Esophagus muscularis mucosa (tissue), 3 donors: ENCODE measurements at regions not wholly inside any gene's neighbourhood (a gene's known extent, or its start where the extent isn't known, plus 50 kb on each side); places are given as distances from the start of the nearest gene placed in this dataset.
"Not testable (repeated sequence)": the region's sequence is repeated elsewhere in the genome, so short reads cannot be mapped to it uniquely, and the experiment has no call there.

Source experiments
- EP300 ChIP-seq: sonication (generic); formaldehyde crosslinking; IDR thresholded peaks from one replicate; pipeline ENCODE4 v1.6.1; 2017; ENCODE audit warnings: antibody characterized with exemption
- TF ChIP-seq, protein P1 (sequence below), 3 experiments: fragments of 200-600 bp in 2 of 3; fragments of 450-650 bp in 1 of 3; sonication (generic) in 2 of 3; IDR thresholded peaks; one replicate each; pipeline ENCODE4 v1.5.1; 2017 to 2019; ENCODE audit warnings: antibody characterized with exemption in 3 of 3, mild to moderate bottlenecking in 2 of 3, moderate library complexity in 1 of 3

DNA sequence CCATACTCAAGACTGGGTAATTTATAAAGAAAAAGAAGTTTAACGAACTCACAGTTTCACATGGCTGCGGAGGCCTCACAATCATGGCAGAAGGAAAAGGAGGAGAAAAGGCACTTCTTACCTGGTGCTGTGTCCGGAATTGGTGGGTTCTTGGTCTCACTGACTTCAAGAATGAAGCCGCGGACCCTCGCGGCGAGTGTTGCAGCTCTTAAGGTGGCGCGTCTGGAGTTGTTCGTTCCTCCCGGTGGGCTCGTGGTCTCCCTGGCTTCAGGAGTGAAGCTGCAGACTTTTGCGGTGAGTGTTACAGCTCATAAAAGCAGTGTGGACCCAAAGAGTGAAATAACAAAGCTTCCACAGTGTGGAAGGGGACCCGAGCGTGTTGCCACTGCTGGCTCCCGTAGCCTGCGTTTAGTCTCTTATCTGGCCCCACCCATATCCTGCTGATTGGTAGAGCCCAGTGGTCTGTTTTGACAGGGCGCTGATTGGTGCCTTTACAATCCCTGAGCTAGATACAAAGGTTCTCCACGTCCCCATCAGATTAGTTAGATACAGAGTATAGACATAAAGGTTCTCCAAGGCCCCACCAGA is 846.0 kb downstream of the CDH18 start:
- TF ChIP-seq EP300, result not testable (repeated sequence)
- TF ChIP-seq, protein P1, sequence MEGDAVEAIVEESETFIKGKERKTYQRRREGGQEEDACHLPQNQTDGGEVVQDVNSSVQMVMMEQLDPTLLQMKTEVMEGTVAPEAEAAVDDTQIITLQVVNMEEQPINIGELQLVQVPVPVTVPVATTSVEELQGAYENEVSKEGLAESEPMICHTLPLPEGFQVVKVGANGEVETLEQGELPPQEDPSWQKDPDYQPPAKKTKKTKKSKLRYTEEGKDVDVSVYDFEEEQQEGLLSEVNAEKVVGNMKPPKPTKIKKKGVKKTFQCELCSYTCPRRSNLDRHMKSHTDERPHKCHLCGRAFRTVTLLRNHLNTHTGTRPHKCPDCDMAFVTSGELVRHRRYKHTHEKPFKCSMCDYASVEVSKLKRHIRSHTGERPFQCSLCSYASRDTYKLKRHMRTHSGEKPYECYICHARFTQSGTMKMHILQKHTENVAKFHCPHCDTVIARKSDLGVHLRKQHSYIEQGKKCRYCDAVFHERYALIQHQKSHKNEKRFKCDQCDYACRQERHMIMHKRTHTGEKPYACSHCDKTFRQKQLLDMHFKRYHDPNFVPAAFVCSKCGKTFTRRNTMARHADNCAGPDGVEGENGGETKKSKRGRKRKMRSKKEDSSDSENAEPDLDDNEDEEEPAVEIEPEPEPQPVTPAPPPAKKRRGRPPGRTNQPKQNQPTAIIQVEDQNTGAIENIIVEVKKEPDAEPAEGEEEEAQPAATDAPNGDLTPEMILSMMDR (IDR thresholded peaks at IDR 0.05), result not testable (repeated sequence)
